K562 (cell line): ENCODE measurements at regions not wholly inside any gene's neighbourhood (a gene's known extent, or its start where the extent isn't known, plus 50 kb on each side); places are given as distances from the start of the nearest gene placed in this dataset.

Experiments used
- ATAC-seq: fragments of 200-7000 bp; cut with Tn5 transposase; 3 replicates; pipeline ENCODE4 v1.9.1; 2020; ENCODE audit warnings: moderate library complexity
- BruUV-seq: library from RNA; stranded (reverse); fragments of 400-500 nt; replicated peaks from 2 replicates; lab custom pipeline; 2021; lab: Mats Ljungman, UMichigan
- CTCF ChIA-PET: fragments of 300-600 bp; formaldehyde crosslinking; extraction: SDS; loops from one replicate; lab custom pipeline; 2021; ENCODE audit warnings: low intra/inter-chr PET ratio; lab: Yijun Ruan, JAX
- POLR2A ChIA-PET: fragments of 300-600, 350-650 bp; sonication (Branson Sonifier 250); formaldehyde crosslinking; extraction: SDS; loops from one replicate; lab custom pipeline; 2021; ENCODE audit warnings: antibody characterized with exemption, inconsistent platforms; lab: Yijun Ruan, JAX
- DNase-seq, 4 experiments: peaks; one replicate each; pipeline versions ENCODE4 v3.0.0 to v3.0.0-alpha.2; 2011 to 2018; ENCODE audit warnings: low spot score in 3 of 4, mixed read lengths in 3 of 4; ENCODE audit errors: extremely low read depth in 1 of 4
- FAIRE-seq: peaks from 2 replicates; lab custom pipeline; 2011; peaks lifted over from hg19 to GRCh38; lab: Jason Lieb, UNC
- H2AFZ ChIP-seq: 2 replicates; pipeline ENCODE4 v1.6.0; 2011; ENCODE audit warnings: low read depth, low read length, control low read depth, inconsistent platforms
- H3K27ac ChIP-seq: fragments of 200-600 bp; 3 replicates; pipeline ENCODE4 v1.8.0; 2011; ENCODE audit warnings: low read depth, mild to moderate bottlenecking, control low read depth, inconsistent platforms, low read length, moderate library complexity, mixed read lengths; ENCODE audit errors: extremely low read depth
- H3K27me3 ChIP-seq, 2 experiments: fragments of 300-600 bp in 1 of 2; 2 replicates in 1 of 2; 3 replicates in 1 of 2; pipeline versions ENCODE4 v1.6.0 to v1.8.0; 2011; ENCODE audit warnings: inconsistent platforms in 2 of 2, low read length in 2 of 2, mild to moderate bottlenecking in 1 of 2, mixed read lengths in 1 of 2, moderate library complexity in 1 of 2; ENCODE audit not compliant: control insufficient read depth in 2 of 2, insufficient read depth in 2 of 2
- H3K36me3 ChIP-seq: fragments of 300-600 bp; 3 replicates; pipeline ENCODE4 v1.8.0; 2011; ENCODE audit warnings: mild to moderate bottlenecking, low read length, inconsistent platforms; ENCODE audit not compliant: control insufficient read depth, insufficient read depth
- H3K4me1 ChIP-seq, 2 experiments: fragments of 200-600 bp in 1 of 2; replicated peaks in 1 of 2; 2 replicates in 1 of 2; 3 replicates in 1 of 2; pipeline versions ENCODE4 v1.5.1 to v1.8.0; 2011; ENCODE audit warnings: inconsistent platforms in 2 of 2, low read length in 2 of 2, mild to moderate bottlenecking in 1 of 2, mixed read lengths in 1 of 2, moderate library complexity in 1 of 2; ENCODE audit not compliant: control insufficient read depth in 2 of 2, insufficient read depth in 2 of 2
- H3K4me2 ChIP-seq: 2 replicates; pipeline ENCODE4 v1.6.1; 2011; ENCODE audit warnings: low read length, control low read depth, inconsistent platforms, mixed read lengths; ENCODE audit not compliant: insufficient read depth
- H3K4me3 ChIP-seq: fragments of 200-600 bp; sonication (generic), shearing (Covaris generic); 2 replicates; pipeline ENCODE4 v1.5.1; 2016; ENCODE audit warnings: control low read depth, inconsistent platforms
- H3K79me2 ChIP-seq: fragments of 200-600 bp; 3 replicates; pipeline ENCODE4 v1.8.0; 2011; ENCODE audit warnings: low read length, inconsistent platforms; ENCODE audit not compliant: control insufficient read depth, insufficient read depth
- H3K9ac ChIP-seq, 2 experiments: 2 replicates each; pipeline versions ENCODE4 v1.6.0 to v1.6.1; 2011; ENCODE audit warnings: low read depth in 2 of 2, low read length in 2 of 2, control low read depth in 1 of 2, inconsistent platforms in 1 of 2, mild to moderate bottlenecking in 1 of 2, mixed read lengths in 1 of 2; ENCODE audit not compliant: insufficient read depth in 1 of 2
- H3K9me1 ChIP-seq: one replicate; pipeline ENCODE4 v1.6.0; 2011; ENCODE audit warnings: inconsistent platforms, mild to moderate bottlenecking, low read length, moderate library complexity; ENCODE audit not compliant: control insufficient read depth, insufficient read depth
- H3K9me3 ChIP-seq: replicated peaks from 2 replicates; pipeline ENCODE4 v1.5.1; 2011; ENCODE audit warnings: low read depth, low read length, inconsistent platforms; ENCODE audit not compliant: control insufficient read depth, insufficient read depth
- H4K20me1 ChIP-seq: replicated peaks from 2 replicates; pipeline ENCODE4 v1.6.1; 2011; ENCODE audit warnings: low read length, inconsistent platforms, mixed read lengths; ENCODE audit not compliant: control insufficient read depth, insufficient read depth
- AFF4 ChIP-seq: sonication (generic); formaldehyde crosslinking; IDR thresholded peaks from 2 replicates; pipeline ENCODE4 v1.8.0; 2023; ENCODE audit warnings: mild to moderate bottlenecking, missing genetic modification reagents
- CBFA2T2 ChIP-seq: fragments of 450-650 bp; conservative IDR thresholded peaks from 2 replicates; pipeline ENCODE4 v1.6.1; 2017; ENCODE audit warnings: mild to moderate bottlenecking
- GTF2A2 ChIP-seq: IDR thresholded peaks from 2 replicates; pipeline ENCODE4 v1.6.1; 2016; ENCODE audit warnings: mild to moderate bottlenecking, missing genetic modification characterization, missing compliant biosample characterization
- POLR2H ChIP-seq: IDR thresholded peaks from 2 replicates; pipeline ENCODE4 v1.6.1; 2016; ENCODE audit warnings: missing genetic modification characterization, low read depth, mild to moderate bottlenecking, control low read depth, missing compliant biosample characterization, moderate library complexity
- USF1 ChIP-seq: sonication (generic); formaldehyde crosslinking; IDR thresholded peaks from 2 replicates; pipeline ENCODE4 v1.9.0; 2022; ENCODE audit warnings: mild to moderate bottlenecking, missing genetic modification reagents
- ZNF280A ChIP-seq: fragments of 450-650 bp; IDR thresholded peaks from 2 replicates; pipeline ENCODE4 v1.6.1; 2018; ENCODE audit warnings: mild to moderate bottlenecking, low read depth; ENCODE audit not compliant: partially characterized antibody
- ZNF431 ChIP-seq: sonication (generic); formaldehyde crosslinking; IDR thresholded peaks from 2 replicates; pipeline ENCODE4 v1.8.0; 2022; ENCODE audit warnings: mild to moderate bottlenecking, missing genetic modification reagents
- ZNF668 ChIP-seq: fragments of 250-450 bp; sonication (Bioruptor Pico); IDR thresholded peaks from 2 replicates; pipeline ENCODE4 v1.8.0; 2022; ENCODE audit warnings: mild to moderate bottlenecking, inconsistent platforms
- WGBS: fragments of 100-300 bp; shearing (Covaris generic); methylation state at CpG from one replicate; pipeline ENCODE4 v1.1.6; 2016; ENCODE audit warnings: low coverage, mixed read lengths; ENCODE audit not compliant: insufficient coverage; ENCODE audit errors: missing lambda C conversion rate; 5-methylcytosine and 5-hydroxymethylcytosine counted together
- in situ Hi-C: fragments of 300-500 bp; cut with MboI; formaldehyde crosslinking; loops from 4 replicates; pipeline ENCODE4 v1.15.0; 2018; ENCODE audit warnings: inconsistent platforms, mixed read lengths
- intact Hi-C: fragments of 100-400 bp; cut with micrococcal nuclease; formaldehyde crosslinking; loops from 2 replicates; pipeline ENCODE4 v1.14.2; 2022

- no peak overlapping the region for H3K9ac ChIP-seq
- in situ Hi-C loops (no loop called here), intact Hi-C loops (no loop called here)
- no peak overlapping the region for H3K4me3 ChIP-seq
- no peaks in the 10 kb centered on the region for H3K9me3 ChIP-seq
- BruUV-seq: no TSS peak
- H3K4me1 ChIP-seq: no peaks in the 10 kb centered on the region
- no peaks in the 10 kb centered on the region for H3K36me3 ChIP-seq
- H3K4me2 ChIP-seq: no peak overlapping the region
- no peak overlapping the region for H2AFZ ChIP-seq
- FAIRE-seq (no peak), DNase-seq (no peak), ATAC-seq (no peak)
- H3K79me2 ChIP-seq: no peaks in the 10 kb centered on the region
- H3K9me1 ChIP-seq: no peaks in the 10 kb centered on the region
- CTCF ChIA-PET: no interaction called here
- WGBS: 0% methylated on average over 2 of the region's 2 CpGs
- POLR2A ChIA-PET: interaction anchor here (0.7 to 1.0 kb wide), 2 partner anchors 10 kb away, joined by 3 read pairs; no protein-coding TSS in a partner anchor
- peaks cover 4 to 26% of the 10 kb centered on the region in 2 experiments; a peak in 4 of 5 replicates for H3K27me3 ChIP-seq
- TF ChIP-seq POLR2H (tag): no peak
- TF ChIP-seq ZNF431 (CRISPR knock-in tag): no peak
- no peak for TF ChIP-seq CBFA2T2
- TF ChIP-seq USF1 (CRISPR knock-in tag): no peak
- TF ChIP-seq ZNF280A: no peak
- no peak for TF ChIP-seq AFF4 (CRISPR knock-in tag)
- no peak for TF ChIP-seq ZNF668 (CRISPR knock-in tag)
- no peak for TF ChIP-seq GTF2A2
- no peaks in the 10 kb centered on the region for H4K20me1 ChIP-seq
- H3K27ac ChIP-seq: no peak overlapping the region
Observed at GRCh38 chr2:16010951-16011620, 70.7 kb downstream of the MYCN start.
